NB4 (cell line): ENCODE measurements at regions not wholly inside any gene's neighbourhood (a gene's known extent, or its start where the extent isn't known, plus 50 kb on each side); places are given as distances from the start of the nearest gene placed in this dataset.

Source experiments
- MYC ChIP-seq: IDR thresholded peaks from 2 replicates; pipeline ENCODE4 v1.6.1; 2011; ENCODE audit warnings: low read depth, low read length
- POLR2A ChIP-seq: IDR thresholded peaks from 2 replicates; pipeline ENCODE4 v1.6.1; 2011; ENCODE audit warnings: mild to moderate bottlenecking; ENCODE audit not compliant: insufficient read length; ENCODE audit errors: extremely low read depth
- TF ChIP-seq, protein P1 (sequence below): IDR thresholded peaks from one replicate; pipeline ENCODE4 v1.5.1; 2012; ENCODE audit warnings: low read depth, low read length
- TF ChIP-seq, protein P2 (sequence below): IDR thresholded peaks from 2 replicates; pipeline ENCODE4 v1.6.1; 2011; ENCODE audit warnings: low read depth, low read length

DNA sequence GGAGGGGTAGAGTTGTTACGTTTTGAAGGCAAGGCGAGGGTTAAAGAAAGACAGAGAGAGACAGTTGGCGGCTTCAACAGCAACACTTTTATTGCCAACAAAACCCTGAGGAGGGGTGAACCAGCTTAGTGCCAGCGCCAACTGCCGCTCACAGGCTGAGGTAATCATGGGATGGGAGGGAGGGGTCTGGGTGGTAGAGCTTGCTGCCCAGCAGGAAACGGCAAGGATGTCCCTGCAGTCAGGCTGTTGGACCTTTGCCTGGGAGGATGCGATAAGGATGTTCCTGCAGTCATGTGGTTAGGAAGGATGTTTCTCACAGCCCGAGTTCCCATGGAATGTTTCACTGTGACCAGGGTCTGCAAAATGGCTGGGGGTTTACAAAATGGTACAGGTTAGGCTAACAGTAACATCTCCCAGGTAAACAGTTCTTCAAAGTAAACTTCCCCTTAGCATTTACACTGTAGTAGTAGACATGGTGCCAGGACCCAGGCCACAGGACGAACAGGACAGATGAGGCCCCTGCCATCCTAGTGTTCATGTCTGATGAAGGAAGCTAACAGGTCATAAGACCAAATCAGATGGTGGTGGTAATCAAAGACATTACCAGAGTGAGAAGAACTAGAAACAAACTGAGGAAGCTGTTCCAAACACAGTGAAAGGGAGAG, 647.3 kb upstream of the DEFB115 start:
- TF ChIP-seq, protein P1, sequence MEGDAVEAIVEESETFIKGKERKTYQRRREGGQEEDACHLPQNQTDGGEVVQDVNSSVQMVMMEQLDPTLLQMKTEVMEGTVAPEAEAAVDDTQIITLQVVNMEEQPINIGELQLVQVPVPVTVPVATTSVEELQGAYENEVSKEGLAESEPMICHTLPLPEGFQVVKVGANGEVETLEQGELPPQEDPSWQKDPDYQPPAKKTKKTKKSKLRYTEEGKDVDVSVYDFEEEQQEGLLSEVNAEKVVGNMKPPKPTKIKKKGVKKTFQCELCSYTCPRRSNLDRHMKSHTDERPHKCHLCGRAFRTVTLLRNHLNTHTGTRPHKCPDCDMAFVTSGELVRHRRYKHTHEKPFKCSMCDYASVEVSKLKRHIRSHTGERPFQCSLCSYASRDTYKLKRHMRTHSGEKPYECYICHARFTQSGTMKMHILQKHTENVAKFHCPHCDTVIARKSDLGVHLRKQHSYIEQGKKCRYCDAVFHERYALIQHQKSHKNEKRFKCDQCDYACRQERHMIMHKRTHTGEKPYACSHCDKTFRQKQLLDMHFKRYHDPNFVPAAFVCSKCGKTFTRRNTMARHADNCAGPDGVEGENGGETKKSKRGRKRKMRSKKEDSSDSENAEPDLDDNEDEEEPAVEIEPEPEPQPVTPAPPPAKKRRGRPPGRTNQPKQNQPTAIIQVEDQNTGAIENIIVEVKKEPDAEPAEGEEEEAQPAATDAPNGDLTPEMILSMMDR, result no peak
- no peak for TF ChIP-seq POLR2A
- TF ChIP-seq, protein P2, sequence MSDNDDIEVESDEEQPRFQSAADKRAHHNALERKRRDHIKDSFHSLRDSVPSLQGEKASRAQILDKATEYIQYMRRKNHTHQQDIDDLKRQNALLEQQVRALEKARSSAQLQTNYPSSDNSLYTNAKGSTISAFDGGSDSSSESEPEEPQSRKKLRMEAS, result no peak
- TF ChIP-seq MYC, result no peak
